Heart left ventricle (tissue), 13 donors: ENCODE measurements at regions not wholly inside any gene's neighbourhood (a gene's known extent, or its start where the extent isn't known, plus 50 kb on each side); places are given as distances from the start of the nearest gene placed in this dataset.

Experiments
- CTCF ChIP-seq, 12 donors: fragments of 200-600 bp; sonication (generic) in 4 of 12; IDR thresholded peaks; one replicate each; pipeline versions ENCODE4 v1.5.0 to v1.8.0; 2018 to 2022; ENCODE audit warnings: antibody characterized with exemption in 12 of 12, mild to moderate bottlenecking in 5 of 12
- POLR2A ChIP-seq, 2 donors: fragments of 450-650 bp; IDR thresholded peaks; one replicate each; pipeline ENCODE4 v1.6.1; 2017; ENCODE audit warnings: antibody characterized with exemption in 2 of 2, mild to moderate bottlenecking in 2 of 2, moderate library complexity in 2 of 2
- donor health status: ischemic (EF 13 %, LVEDD 7.1; RV severe dilation, severe dysfunction).
- donor health status: DM: no; HTN: yes; CAD: no.
- donor health status: DM: no; HTN: no; CAD: no.
- donor health status: ischemic (EF 25% LVEDD 6.9; RV normal size, moderate dysfunction).
- donor health status: ischemic (EF 25% LVEDD 5.7; RV mildly dilated, moderate dysfunction).
- donor health status: ischemic (EF 35%, LVEDD 5.7; RV mildly dilated, moderate dysfunction).
- donor health status: nonischemic (EF 11% LVEDD 7.7; RV severe dilation, severe dysfunction).
- donor health status: DM: yes; HTN: yes; CAD: no.
- donor health status: PGD.
- donor health status: ischemic (EF 29% LVEDD 5.4; RV normal size, mild dysfunction).
- donor health status: nonischemic (EF 23%, LVEDD 6.1; RV moderate dilation, normal function).

- TF ChIP-seq CTCF (IDR thresholded peaks at IDR 0.05) (no peak), POLR2A (IDR thresholded peaks at IDR 0.05) (no peak)
These were observed 233.9 kb downstream of the RFPL4B start for GRCh38 chr6:112581015-112581414.
